B cell (primary cell): ENCODE measurements at regions not wholly inside any gene's neighbourhood (a gene's known extent, or its start where the extent isn't known, plus 50 kb on each side); places are given as distances from the start of the nearest gene placed in this dataset.

Experiments used
- CTCF ChIP-seq: fragments of 200-600 bp; IDR thresholded peaks from one replicate; pipeline ENCODE4 v1.8.0; 2022; ENCODE audit warnings: antibody characterized with exemption, mild to moderate bottlenecking
- EZH2 ChIP-seq: IDR thresholded peaks from 2 replicates; pipeline ENCODE4 v1.6.1; 2012; ENCODE audit warnings: borderline replicate concordance, low read depth, mild to moderate bottlenecking, moderate library complexity, low read length; ENCODE audit not compliant: insufficient read depth, poor library complexity, severe bottlenecking

GRCh38 chr2:104091894-104092293, 762.0 kb upstream of the POU3F3 start:
- TF ChIP-seq CTCF, result no peak
- no peak for TF ChIP-seq EZH2
